ENCODE measurements at regions not wholly inside any gene's neighbourhood (a gene's known extent, or its start where the extent isn't known, plus 50 kb on each side); places are given as distances from the start of the nearest gene placed in this dataset.

- Mint-ChIP-seq H3K4me3 (no peak overlapping the region), H3K9me3 (no peaks in the 10 kb centered on the region), H3K27me3 (ENCODE audit: insufficient read depth) (peaks cover 2% of the 10 kb centered on the region; the same call in 1 of the 2 replicates), H3K4me1 (ENCODE audit: low read depth) (peaks cover 25% of the 10 kb centered on the region), H3K27ac (no peak overlapping the region), H3K36me3 (ENCODE audit: low read depth) (no peaks in the 10 kb centered on the region)
- no peak for DNase-seq
- TF ChIP-seq, protein P1, sequence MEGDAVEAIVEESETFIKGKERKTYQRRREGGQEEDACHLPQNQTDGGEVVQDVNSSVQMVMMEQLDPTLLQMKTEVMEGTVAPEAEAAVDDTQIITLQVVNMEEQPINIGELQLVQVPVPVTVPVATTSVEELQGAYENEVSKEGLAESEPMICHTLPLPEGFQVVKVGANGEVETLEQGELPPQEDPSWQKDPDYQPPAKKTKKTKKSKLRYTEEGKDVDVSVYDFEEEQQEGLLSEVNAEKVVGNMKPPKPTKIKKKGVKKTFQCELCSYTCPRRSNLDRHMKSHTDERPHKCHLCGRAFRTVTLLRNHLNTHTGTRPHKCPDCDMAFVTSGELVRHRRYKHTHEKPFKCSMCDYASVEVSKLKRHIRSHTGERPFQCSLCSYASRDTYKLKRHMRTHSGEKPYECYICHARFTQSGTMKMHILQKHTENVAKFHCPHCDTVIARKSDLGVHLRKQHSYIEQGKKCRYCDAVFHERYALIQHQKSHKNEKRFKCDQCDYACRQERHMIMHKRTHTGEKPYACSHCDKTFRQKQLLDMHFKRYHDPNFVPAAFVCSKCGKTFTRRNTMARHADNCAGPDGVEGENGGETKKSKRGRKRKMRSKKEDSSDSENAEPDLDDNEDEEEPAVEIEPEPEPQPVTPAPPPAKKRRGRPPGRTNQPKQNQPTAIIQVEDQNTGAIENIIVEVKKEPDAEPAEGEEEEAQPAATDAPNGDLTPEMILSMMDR (IDR thresholded peaks at IDR 0.05): no peak
Observed at GRCh38 chr2:111616651-111617218, 267.3 kb downstream of the ANAPC1 start.

GRCh38 chr2:111617299-111618225 is 266.4 kb downstream of the ANAPC1 start:
- TF ChIP-seq, protein P1 (IDR thresholded peaks at IDR 0.05): no peak
- H3K4me3 Mint-ChIP-seq: peak overlapping the region; percentile 35; the same call in 1 of the 2 replicates

GRCh38 chr2:111618226-111618977 is 265.6 kb downstream of the ANAPC1 start:
- TF ChIP-seq, protein P1 (IDR thresholded peaks at IDR 0.05): no peak
- no peaks in the 10 kb centered on the region for H3K36me3 Mint-ChIP-seq (ENCODE audit: low read depth)
- peak overlapping the region; percentile 65 for H3K27ac Mint-ChIP-seq
- DNase-seq: no peak
- H3K4me3 Mint-ChIP-seq: peak overlapping the region; percentile 24; the same call in 1 of the 2 replicates
- peaks cover 2% of the 10 kb centered on the region; the same call in 1 of the 2 replicates for H3K27me3 Mint-ChIP-seq (ENCODE audit: insufficient read depth)
- H3K4me1 Mint-ChIP-seq (ENCODE audit: low read depth): peaks cover 37% of the 10 kb centered on the region
- H3K9me3 Mint-ChIP-seq: no peaks in the 10 kb centered on the region

More at GRCh38 chr2:111617299-111618225, 266.4 kb downstream of the ANAPC1 start:
- H3K4me1 Mint-ChIP-seq (ENCODE audit: low read depth): peaks cover 29% of the 10 kb centered on the region
- peak; percentile 21 for DNase-seq
- no peaks in the 10 kb centered on the region for H3K9me3 Mint-ChIP-seq
- H3K27me3 Mint-ChIP-seq (ENCODE audit: insufficient read depth): peaks cover 2% of the 10 kb centered on the region; the same call in 1 of the 2 replicates
- peak overlapping the region; percentile 65 for H3K27ac Mint-ChIP-seq
- H3K36me3 Mint-ChIP-seq (ENCODE audit: low read depth): no peaks in the 10 kb centered on the region

DNA sequence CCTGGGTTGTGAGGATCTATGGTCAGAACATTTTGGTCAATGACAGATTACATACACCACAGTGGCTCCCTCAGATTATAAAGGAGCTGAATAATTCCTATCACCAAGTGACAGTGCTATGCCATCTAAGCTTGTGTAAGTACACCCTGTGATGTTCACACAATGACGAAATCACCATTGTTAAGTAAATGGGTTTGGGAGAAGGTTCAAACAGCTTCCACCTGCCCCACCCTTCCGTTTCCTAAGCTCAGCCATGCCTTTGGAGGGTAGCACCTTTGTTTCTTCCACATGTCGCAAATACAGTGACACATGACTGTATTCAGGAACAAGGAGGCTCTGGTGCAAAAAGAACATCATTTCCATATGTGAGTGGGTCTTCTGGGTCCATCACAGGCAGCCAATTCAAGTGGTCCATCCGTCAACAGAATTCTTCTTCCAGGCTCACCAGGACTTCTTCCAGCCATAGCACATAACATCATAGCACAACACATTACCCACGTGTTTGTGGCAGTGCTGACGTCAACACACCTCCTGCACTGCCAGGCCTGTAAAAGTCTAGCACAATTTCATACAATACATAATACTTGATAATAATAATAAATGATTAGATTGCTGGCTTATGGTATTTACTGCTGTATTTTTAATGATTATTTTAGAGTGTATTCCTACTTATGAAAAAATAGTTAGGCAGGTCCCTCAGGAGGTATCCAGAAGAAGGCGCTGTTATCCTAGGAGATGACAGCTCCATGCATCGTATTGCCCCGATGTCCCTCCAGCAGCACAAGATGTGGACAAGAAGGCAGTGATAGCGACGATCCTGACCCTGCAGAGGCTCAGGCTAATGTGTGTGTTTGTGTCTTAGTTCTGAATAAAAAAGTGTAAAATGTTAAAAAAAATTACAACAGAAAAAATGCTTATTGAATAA is 264.8 kb downstream of the ANAPC1 start:
- no peak for DNase-seq
- Mint-ChIP-seq H3K4me3 (no peak overlapping the region; the same call in 1 of the 2 replicates), H3K4me1 (ENCODE audit: low read depth) (peaks cover 45% of the 10 kb centered on the region), H3K27me3 (ENCODE audit: insufficient read depth) (peaks cover 2% of the 10 kb centered on the region; the same call in 1 of the 2 replicates), H3K27ac (no peak overlapping the region), H3K9me3 (no peaks in the 10 kb centered on the region), H3K36me3 (ENCODE audit: low read depth) (no peaks in the 10 kb centered on the region)
- TF ChIP-seq, protein P1 (IDR thresholded peaks at IDR 0.05): peak; percentile 48
